Adipocyte (in vitro differentiated cells): ENCODE measurements at regions not wholly inside any gene's neighbourhood (a gene's known extent, or its start where the extent isn't known, plus 50 kb on each side); places are given as distances from the start of the nearest gene placed in this dataset.

Experiments used
- DNase-seq: peaks from one replicate; pipeline ENCODE4 v3.0.0-alpha.2; 2015; ENCODE audit warnings: low read depth
- H3K27me3 ChIP-seq: replicated peaks from 2 replicates; pipeline ENCODE4 v1.7.0; 2013; ENCODE audit warnings: mild to moderate bottlenecking, low read length, moderate library complexity; ENCODE audit not compliant: control insufficient read depth, insufficient read depth
- H3K36me3 ChIP-seq: 2 replicates; pipeline ENCODE4 v1.7.0; 2013; ENCODE audit warnings: low read length, mild to moderate bottlenecking, moderate library complexity; ENCODE audit not compliant: control insufficient read depth, insufficient read depth, severe bottlenecking
- H3K4me1 ChIP-seq: 2 replicates; pipeline ENCODE4 v1.7.0; 2013; ENCODE audit warnings: mild to moderate bottlenecking, low read length, moderate library complexity; ENCODE audit not compliant: control insufficient read depth, insufficient read depth
- H3K4me3 ChIP-seq: 2 replicates; pipeline ENCODE4 v1.7.0; 2013; ENCODE audit warnings: mild to moderate bottlenecking, low read length, moderate library complexity
- H3K9ac ChIP-seq: 2 replicates; pipeline ENCODE4 v1.7.0; 2013; ENCODE audit warnings: mild to moderate bottlenecking, low read length, moderate library complexity
- H3K9me3 ChIP-seq: 2 replicates; pipeline ENCODE4 v1.7.0; 2013; ENCODE audit warnings: mild to moderate bottlenecking, low read length, moderate library complexity; ENCODE audit not compliant: control insufficient read depth

GRCh38 chr1:221439747-221440501 is 302.0 kb downstream of the DUSP10 start:
- peak; percentile 90 for DNase-seq
- Histone ChIP-seq H3K27me3 (no peaks in the 10 kb centered on the region), H3K9me3 (no peaks in the 10 kb centered on the region), H3K9ac (peak overlapping the region; percentile 21), H3K4me1 (peaks cover 19% of the 10 kb centered on the region), H3K36me3 (no peaks in the 10 kb centered on the region), H3K4me3 (peak overlapping the region; percentile 33)

GRCh38 chr1:221440658-221441057 is 301.2 kb downstream of the DUSP10 start:
- H3K36me3 ChIP-seq = no peaks in the 10 kb centered on the region
- no peaks in the 10 kb centered on the region for H3K27me3 ChIP-seq
- peak overlapping the region; percentile 33 for H3K4me3 ChIP-seq
- peaks cover 19% of the 10 kb centered on the region for H3K4me1 ChIP-seq
- H3K9me3 ChIP-seq = no peaks in the 10 kb centered on the region
- peak; percentile 46 for DNase-seq
- peak overlapping the region; percentile 21 for H3K9ac ChIP-seq

- no peak for DNase-seq
- Histone ChIP-seq H3K4me1 (peaks cover 19% of the 10 kb centered on the region), H3K36me3 (no peaks in the 10 kb centered on the region), H3K9me3 (no peaks in the 10 kb centered on the region), H3K4me3 (no peak overlapping the region), H3K27me3 (no peaks in the 10 kb centered on the region), H3K9ac (no peak overlapping the region)
Measured at GRCh38 chr1:221442056-221442455, 299.8 kb downstream of the DUSP10 start.

GRCh38 chr1:221444346-221444745 is 297.5 kb downstream of the DUSP10 start:
- no peak for DNase-seq
- no peaks in the 10 kb centered on the region for H3K36me3 ChIP-seq
- no peak overlapping the region for H3K4me3 ChIP-seq
- no peaks in the 10 kb centered on the region for H3K9me3 ChIP-seq
- H3K9ac ChIP-seq = no peak overlapping the region
- peaks cover 18% of the 10 kb centered on the region for H3K4me1 ChIP-seq
- H3K27me3 ChIP-seq = no peaks in the 10 kb centered on the region

- H3K36me3 ChIP-seq = no peaks in the 10 kb centered on the region
- H3K9me3 ChIP-seq = no peaks in the 10 kb centered on the region
- H3K4me1 ChIP-seq = peaks cover 8% of the 10 kb centered on the region
- H3K27me3 ChIP-seq = no peaks in the 10 kb centered on the region
- no peak overlapping the region for H3K4me3 ChIP-seq
- no peak for DNase-seq
- H3K9ac ChIP-seq = no peak overlapping the region
Measured at GRCh38 chr1:221448585-221449175, 293.2 kb downstream of the DUSP10 start.

- no peak for DNase-seq
- no peak overlapping the region for H3K4me3 ChIP-seq
- H3K9me3 ChIP-seq = no peaks in the 10 kb centered on the region
Measured at GRCh38 chr1:221449194-221449593, 292.7 kb downstream of the DUSP10 start.

DNA sequence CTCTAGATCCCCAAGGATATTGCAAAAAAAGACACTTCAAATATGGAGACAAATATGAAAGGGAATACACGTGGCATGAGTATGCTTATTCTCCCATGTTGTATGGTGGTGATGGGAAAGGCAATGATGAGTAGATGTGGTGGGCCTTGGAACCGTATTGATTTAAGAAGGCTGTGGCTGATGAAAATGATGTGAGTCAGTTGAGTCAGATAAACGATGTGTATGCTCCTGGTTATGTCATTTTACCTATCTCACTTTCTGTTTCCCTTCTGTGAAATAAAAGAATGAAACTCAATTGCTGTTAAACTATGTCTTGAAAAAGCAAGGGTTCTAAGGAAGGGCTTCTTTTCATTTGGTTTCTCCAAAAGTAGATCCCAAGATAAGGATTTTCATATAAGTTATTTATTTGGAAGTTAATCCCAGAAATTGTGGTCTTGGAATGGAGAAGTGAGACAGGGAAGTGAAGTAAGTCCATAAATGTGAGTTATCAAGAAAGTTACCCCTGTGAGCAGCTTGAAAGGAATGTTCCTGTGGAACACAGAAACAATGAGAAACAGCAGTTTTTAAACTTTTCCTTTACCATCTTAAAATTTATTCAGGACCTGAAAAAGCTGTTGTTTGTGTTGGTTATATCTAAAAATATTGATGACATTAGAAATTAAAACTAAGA is 292.0 kb downstream of the DUSP10 start:
- H3K4me3 ChIP-seq = no peak overlapping the region
- no peak overlapping the region for H3K9ac ChIP-seq
- H3K36me3 ChIP-seq = no peaks in the 10 kb centered on the region

More at GRCh38 chr1:221449194-221449593, 292.7 kb downstream of the DUSP10 start:
- peaks cover 8% of the 10 kb centered on the region for H3K4me1 ChIP-seq
- H3K36me3 ChIP-seq = no peaks in the 10 kb centered on the region
- H3K9ac ChIP-seq = no peak overlapping the region
- H3K27me3 ChIP-seq = no peaks in the 10 kb centered on the region

GRCh38 chr1:221451741-221452140 is 290.1 kb downstream of the DUSP10 start:
- H3K36me3 ChIP-seq = no peaks in the 10 kb centered on the region
- H3K9me3 ChIP-seq = no peaks in the 10 kb centered on the region
- DNase-seq = no peak
- H3K4me1 ChIP-seq = peaks cover 8% of the 10 kb centered on the region
- no peak overlapping the region for H3K4me3 ChIP-seq
- H3K27me3 ChIP-seq = no peaks in the 10 kb centered on the region
- no peak overlapping the region for H3K9ac ChIP-seq

More for the DNA sequence above, 292.0 kb downstream of the DUSP10 start:
- H3K9me3 ChIP-seq = no peaks in the 10 kb centered on the region
- H3K4me1 ChIP-seq = peaks cover 8% of the 10 kb centered on the region
- no peaks in the 10 kb centered on the region for H3K27me3 ChIP-seq
- DNase-seq = peak; percentile 56

DNA sequence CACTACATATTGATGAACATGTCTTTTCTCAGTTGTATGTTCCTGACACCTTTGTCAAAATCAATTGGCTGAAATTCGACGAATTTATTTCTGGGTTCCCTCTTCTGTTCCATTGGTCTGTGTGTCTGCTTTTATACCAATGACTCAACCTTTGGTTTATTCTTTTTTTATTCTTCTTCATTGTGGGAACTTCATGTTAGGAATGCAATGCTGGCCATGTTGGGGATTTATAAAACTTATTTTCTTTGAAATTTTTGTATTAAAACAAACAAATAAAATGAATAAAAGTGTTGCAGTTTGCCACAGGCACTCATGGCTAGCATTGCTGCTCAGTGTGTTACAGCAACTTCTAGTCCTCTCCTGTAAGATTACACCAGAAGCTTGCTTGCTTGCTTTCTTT is 287.8 kb downstream of the DUSP10 start:
- Histone ChIP-seq H3K9me3 (no peaks in the 10 kb centered on the region), H3K27me3 (no peaks in the 10 kb centered on the region), H3K4me1 (peaks cover 24% of the 10 kb centered on the region), H3K4me3 (no peak overlapping the region), H3K9ac (no peak overlapping the region), H3K36me3 (no peaks in the 10 kb centered on the region)
- DNase-seq = peak; percentile 36

- Histone ChIP-seq H3K27me3 (no peaks in the 10 kb centered on the region), H3K36me3 (no peaks in the 10 kb centered on the region), H3K9me3 (no peaks in the 10 kb centered on the region), H3K9ac (no peak overlapping the region), H3K4me1 (peaks cover 20% of the 10 kb centered on the region), H3K4me3 (no peak overlapping the region)
- no peak for DNase-seq
Measured at GRCh38 chr1:221456918-221457317, 285.0 kb downstream of the DUSP10 start.

- Histone ChIP-seq H3K4me1 (peaks cover 29% of the 10 kb centered on the region), H3K9me3 (no peaks in the 10 kb centered on the region), H3K36me3 (no peaks in the 10 kb centered on the region), H3K9ac (peak overlapping the region; percentile 37), H3K4me3 (peak overlapping the region; percentile 38), H3K27me3 (no peaks in the 10 kb centered on the region)
- DNase-seq = peak; percentile 60
Measured at GRCh38 chr1:221457685-221458446, 284.0 kb downstream of the DUSP10 start.
